ENCODE measurements at regions not wholly inside any gene's neighbourhood (a gene's known extent, or its start where the extent isn't known, plus 50 kb on each side); places are given as distances from the start of the nearest gene placed in this dataset.

DNA sequence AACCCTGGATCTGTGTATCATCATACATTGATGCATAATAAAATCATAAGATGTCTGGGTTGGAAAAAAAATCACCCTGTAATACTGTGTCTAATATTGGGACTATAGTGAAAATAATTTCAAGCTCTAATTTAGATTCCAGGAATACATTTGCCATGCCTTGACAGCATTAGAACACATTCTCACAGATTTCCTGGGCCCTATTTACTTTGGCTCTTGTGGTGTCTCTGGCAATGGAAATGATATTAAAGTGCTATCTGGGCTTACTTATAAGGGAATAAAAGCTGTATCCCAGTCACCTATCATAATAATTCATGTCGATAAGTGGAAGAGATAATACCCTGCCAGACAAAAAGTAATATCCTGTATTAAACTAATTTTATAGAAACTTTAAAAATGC is 472.0 kb downstream of the ZPLD1 start:
- Histone ChIP-seq H3K27me3 (ENCODE audit: insufficient read depth in 3 of 3, low read length in 2 of 3) (no peaks in the 10 kb centered on the region), H3K36me3 (ENCODE audit: insufficient read depth in 1 of 2, low read depth in 1 of 2) (no peaks in the 10 kb centered on the region), H3K27ac (no peak overlapping the region), H3K4me1 (no peaks in the 10 kb centered on the region), H3K4me3 (no peak overlapping the region), H3K9me3 (no peaks in the 10 kb centered on the region)
- DNase-seq, result no peak
- WGBS, 3 donors, result 55 to 61% (median 58%) methylated on average over 1 of the region's 1 CpG
- intact Hi-C loops (cut with DNase I), result no loop called here
- ATAC-seq, result no peak
- TF ChIP-seq, protein P1, sequence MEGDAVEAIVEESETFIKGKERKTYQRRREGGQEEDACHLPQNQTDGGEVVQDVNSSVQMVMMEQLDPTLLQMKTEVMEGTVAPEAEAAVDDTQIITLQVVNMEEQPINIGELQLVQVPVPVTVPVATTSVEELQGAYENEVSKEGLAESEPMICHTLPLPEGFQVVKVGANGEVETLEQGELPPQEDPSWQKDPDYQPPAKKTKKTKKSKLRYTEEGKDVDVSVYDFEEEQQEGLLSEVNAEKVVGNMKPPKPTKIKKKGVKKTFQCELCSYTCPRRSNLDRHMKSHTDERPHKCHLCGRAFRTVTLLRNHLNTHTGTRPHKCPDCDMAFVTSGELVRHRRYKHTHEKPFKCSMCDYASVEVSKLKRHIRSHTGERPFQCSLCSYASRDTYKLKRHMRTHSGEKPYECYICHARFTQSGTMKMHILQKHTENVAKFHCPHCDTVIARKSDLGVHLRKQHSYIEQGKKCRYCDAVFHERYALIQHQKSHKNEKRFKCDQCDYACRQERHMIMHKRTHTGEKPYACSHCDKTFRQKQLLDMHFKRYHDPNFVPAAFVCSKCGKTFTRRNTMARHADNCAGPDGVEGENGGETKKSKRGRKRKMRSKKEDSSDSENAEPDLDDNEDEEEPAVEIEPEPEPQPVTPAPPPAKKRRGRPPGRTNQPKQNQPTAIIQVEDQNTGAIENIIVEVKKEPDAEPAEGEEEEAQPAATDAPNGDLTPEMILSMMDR (IDR thresholded peaks at IDR 0.05), result no peak

DNA sequence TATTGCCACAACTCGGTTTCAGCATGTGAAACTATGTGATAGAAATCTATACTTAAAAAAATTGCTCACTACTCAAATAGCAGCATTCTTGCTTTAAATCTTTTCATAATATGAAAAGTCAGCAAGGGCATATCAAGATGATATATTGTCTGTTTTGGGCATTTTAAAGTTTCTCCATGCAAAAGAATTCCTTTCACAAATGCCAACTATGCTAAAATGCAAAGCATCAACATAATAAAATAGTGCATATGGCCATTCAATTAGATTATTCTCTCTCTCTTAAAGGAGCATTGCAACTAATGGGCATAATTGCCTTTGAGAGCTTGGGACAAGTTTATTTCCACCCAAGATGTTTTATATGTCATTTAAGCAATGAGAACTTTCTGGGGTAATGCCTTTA is 475.1 kb downstream of the ZPLD1 start:
- ATAC-seq (no peak), DNase-seq (no peak)
- Histone ChIP-seq H3K4me1 (no peaks in the 10 kb centered on the region), H3K4me3 (no peak overlapping the region), H3K27me3 (ENCODE audit: insufficient read depth in 3 of 3, low read length in 2 of 3) (no peaks in the 10 kb centered on the region), H3K36me3 (ENCODE audit: insufficient read depth in 1 of 2, low read depth in 1 of 2) (no peaks in the 10 kb centered on the region), H3K27ac (no peak overlapping the region), H3K9me3 (no peaks in the 10 kb centered on the region)
- 27 to 41% (median 36%) methylated on average over 1 of the region's 1 CpG for WGBS, 3 donors
- intact Hi-C loops (cut with DNase I), result no loop called here
- TF ChIP-seq, protein P1 (IDR thresholded peaks at IDR 0.05), result no peak

DNA sequence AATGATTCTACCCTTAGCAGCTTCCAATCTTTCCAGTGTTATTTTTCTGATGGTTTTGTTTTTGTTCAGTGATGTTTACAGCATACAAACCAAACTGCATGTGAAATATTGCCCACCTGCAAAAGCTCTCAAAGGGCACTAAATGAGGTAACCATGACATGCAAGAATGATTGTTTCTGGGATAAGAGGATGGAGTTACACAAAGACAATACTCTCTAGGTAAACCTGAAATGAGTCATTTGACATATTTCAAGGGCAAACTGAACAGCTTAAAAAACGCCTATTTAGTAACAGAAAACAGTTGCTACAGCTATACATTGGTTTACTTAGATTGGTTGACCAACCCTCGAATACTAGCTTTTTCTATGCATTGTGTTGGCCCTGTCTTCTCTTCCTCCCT is 481.7 kb downstream of the ZPLD1 start:
- TF ChIP-seq, protein P1 (IDR thresholded peaks at IDR 0.05), result no peak
- no peak overlapping the region for H3K4me3 ChIP-seq
- H3K27ac ChIP-seq, result no peak overlapping the region
- intact Hi-C loops (cut with DNase I), result no loop called here
- no peaks in the 10 kb centered on the region for H3K9me3 ChIP-seq
- ATAC-seq, result no peak
- H3K4me1 ChIP-seq, result no peaks in the 10 kb centered on the region
- no peak for DNase-seq
- H3K27me3 ChIP-seq (ENCODE audit: insufficient read depth in 3 of 3, low read length in 2 of 3), result no peaks in the 10 kb centered on the region
- no peaks in the 10 kb centered on the region for H3K36me3 ChIP-seq (ENCODE audit: insufficient read depth in 1 of 2, low read depth in 1 of 2)
- 68 to 75% (median 71%) methylated on average over 2 of the region's 2 CpGs for WGBS, 3 donors

DNA sequence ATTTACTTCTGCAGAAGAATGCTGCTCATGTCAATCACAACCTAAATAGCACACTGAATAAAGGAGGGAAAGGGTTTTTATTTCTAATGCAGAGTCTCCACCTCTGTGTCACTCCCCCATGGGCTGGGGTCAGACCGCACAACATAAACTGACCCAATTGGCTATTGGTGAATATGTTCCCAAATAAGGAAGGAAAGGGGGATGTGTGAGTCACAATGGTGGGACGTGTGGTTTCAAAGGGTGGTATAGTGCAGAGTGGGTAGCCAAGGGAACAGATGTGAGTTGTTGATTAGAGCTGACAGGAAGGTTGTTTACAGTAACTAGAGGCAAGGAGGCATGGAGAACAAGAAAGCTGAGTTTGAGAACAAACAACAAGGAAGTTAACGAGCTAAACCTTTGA is 491.8 kb downstream of the ZPLD1 start:
- DNase-seq (no peak), ATAC-seq (no peak)
- WGBS, 3 donors, result 75 to 77% (median 76%) methylated on average over 3 of the region's 3 CpGs
- no peaks in the 10 kb centered on the region for H3K27me3 ChIP-seq (ENCODE audit: insufficient read depth in 3 of 3, low read length in 2 of 3)
- H3K9me3 ChIP-seq, result no peaks in the 10 kb centered on the region
- no peak overlapping the region for H3K27ac ChIP-seq
- TF ChIP-seq, protein P1 (IDR thresholded peaks at IDR 0.05), result no peak
- H3K4me1 ChIP-seq, result no peaks in the 10 kb centered on the region
- no peak overlapping the region for H3K4me3 ChIP-seq
- intact Hi-C loops (cut with DNase I), result no loop called here
- no peaks in the 10 kb centered on the region for H3K36me3 ChIP-seq (ENCODE audit: insufficient read depth in 1 of 2, low read depth in 1 of 2)

DNA sequence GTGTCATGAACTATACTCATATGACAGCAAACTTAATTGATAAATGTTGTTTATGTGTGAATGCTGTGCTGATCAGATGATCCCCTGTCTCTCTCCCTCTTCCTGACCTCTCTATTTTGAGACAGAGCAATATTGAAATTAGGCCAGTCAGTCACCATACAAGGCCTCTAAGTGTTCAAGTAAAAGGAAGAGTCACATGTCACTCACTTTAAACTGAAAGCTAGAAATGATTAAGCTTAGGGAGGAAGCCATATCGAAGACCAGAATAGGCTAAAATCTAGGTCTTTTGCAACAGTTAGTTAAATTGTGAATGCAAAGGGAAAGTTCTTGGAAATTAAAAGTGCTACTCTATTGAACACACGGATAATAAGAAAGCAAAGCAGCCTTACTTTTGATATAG is 498.6 kb downstream of the ZPLD1 start:
- ATAC-seq, result no peak

More for the DNA sequence above, 498.6 kb downstream of the ZPLD1 start:
- intact Hi-C loops (cut with DNase I), result no loop called here
- Histone ChIP-seq H3K36me3 (ENCODE audit: insufficient read depth in 1 of 2, low read depth in 1 of 2) (no peaks in the 10 kb centered on the region), H3K4me1 (no peaks in the 10 kb centered on the region), H3K27ac (no peak overlapping the region), H3K9me3 (no peaks in the 10 kb centered on the region), H3K4me3 (no peak overlapping the region), H3K27me3 (ENCODE audit: insufficient read depth in 3 of 3, low read length in 2 of 3) (no peaks in the 10 kb centered on the region)
- TF ChIP-seq, protein P1 (IDR thresholded peaks at IDR 0.05), result no peak
- 84 to 90% (median 86%) methylated on average over 2 of the region's 2 CpGs for WGBS, 3 donors
- DNase-seq, result no peak

Measured in psoas muscle (tissue), 7 donors.